ENCODE measurements at regions not wholly inside any gene's neighbourhood (a gene's known extent, or its start where the extent isn't known, plus 50 kb on each side); places are given as distances from the start of the nearest gene placed in this dataset.

GRCh38 chr20:48416002-48416401, 411.8 kb downstream of the PREX1 start:
- Mint-ChIP-seq H3K9me3 (no peaks in the 10 kb centered on the region), H3K4me1 (ENCODE audit: low read depth) (no peaks in the 10 kb centered on the region), H3K36me3 (no peaks in the 10 kb centered on the region), H3K27me3 (peaks cover 9% of the 10 kb centered on the region), H3K4me3 (no peak overlapping the region), H3K27ac (no peak overlapping the region)
- POLR2A ChIA-PET, result interaction anchor here (0.9 kb wide), 1 partner anchor 9 kb away, joined by 3 read pairs; no protein-coding TSS in a partner anchor
- CTCF ChIA-PET, result no interaction called here
- no peak for DNase-seq
- intact Hi-C loops (cut with micrococcal nuclease), result no loop called here

GRCh38 chr20:48414786-48415185, 413.0 kb downstream of the PREX1 start:
- Mint-ChIP-seq H3K9me3 (no peaks in the 10 kb centered on the region), H3K4me3 (no peak overlapping the region), H3K27me3 (peaks cover 4% of the 10 kb centered on the region), H3K36me3 (no peaks in the 10 kb centered on the region), H3K4me1 (ENCODE audit: low read depth) (no peaks in the 10 kb centered on the region), H3K27ac (no peak overlapping the region)
- ChIA-PET CTCF (no interaction called here), POLR2A (no interaction called here)
- intact Hi-C loops (cut with micrococcal nuclease), result no loop called here
- DNase-seq, result no peak

DNA sequence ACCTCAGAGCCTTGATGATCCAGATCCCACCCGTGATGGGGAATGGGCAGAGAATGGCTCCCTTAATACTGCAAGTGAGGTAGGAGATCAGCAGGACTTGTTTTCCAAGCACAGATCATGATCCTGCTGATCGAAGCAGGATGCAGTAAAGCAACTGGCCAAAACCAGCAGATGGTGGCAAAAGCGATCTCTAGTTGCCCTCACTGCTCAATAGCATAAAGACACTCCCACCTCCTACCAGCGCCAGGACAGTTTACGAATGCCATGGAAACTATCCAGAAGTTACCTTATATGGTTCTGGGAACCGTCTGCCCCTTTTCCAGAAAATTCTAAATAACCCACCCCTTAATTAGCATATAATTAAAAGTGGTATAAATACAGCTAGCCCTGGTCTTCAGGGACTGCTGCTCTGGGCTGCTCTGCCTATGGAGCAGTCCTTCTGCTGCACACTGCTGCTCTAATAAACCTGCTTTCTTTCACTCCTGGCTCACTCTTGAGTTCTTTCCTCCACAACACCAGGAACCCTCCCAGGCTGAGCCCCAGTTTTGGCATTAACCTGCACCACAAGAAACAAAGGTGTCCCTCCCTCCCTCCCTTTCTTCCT, 415.8 kb downstream of the PREX1 start:
- Mint-ChIP-seq H3K4me1 (ENCODE audit: low read depth) (no peaks in the 10 kb centered on the region), H3K36me3 (no peaks in the 10 kb centered on the region), H3K9me3 (no peaks in the 10 kb centered on the region), H3K4me3 (no peak overlapping the region), H3K27me3 (peaks cover 5% of the 10 kb centered on the region), H3K27ac (no peak overlapping the region)
- no peak for DNase-seq
- intact Hi-C loops (cut with micrococcal nuclease), result no loop called here
- CTCF ChIA-PET, result no interaction called here
- POLR2A ChIA-PET, result no interaction called here

DNA sequence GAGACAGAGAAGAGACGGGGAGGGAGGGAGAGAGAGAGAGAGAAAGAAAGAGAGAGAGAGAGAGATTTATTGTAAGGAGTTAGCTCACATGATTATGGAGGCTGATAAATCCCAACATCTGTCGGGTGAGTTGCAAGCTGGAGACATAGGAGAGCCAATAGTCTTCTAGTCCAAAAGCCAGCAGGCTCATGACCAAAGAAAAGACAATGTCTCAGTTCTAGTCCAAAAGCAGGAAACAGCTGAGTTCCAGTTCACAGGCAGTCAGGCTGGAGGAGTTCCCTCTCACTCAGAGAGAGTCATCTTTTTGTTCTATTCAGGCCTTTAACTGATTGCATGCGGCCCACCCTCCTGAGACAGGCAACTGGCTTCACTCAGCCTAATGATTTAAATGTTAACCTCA, 416.6 kb downstream of the PREX1 start:
- Mint-ChIP-seq H3K4me1 (ENCODE audit: low read depth) (no peaks in the 10 kb centered on the region), H3K27ac (no peak overlapping the region), H3K36me3 (no peaks in the 10 kb centered on the region), H3K9me3 (no peaks in the 10 kb centered on the region), H3K27me3 (peaks cover 7% of the 10 kb centered on the region), H3K4me3 (no peak overlapping the region)
- intact Hi-C loops (cut with micrococcal nuclease), result no loop called here
- ChIA-PET CTCF (no interaction called here), POLR2A (no interaction called here)
- no peak for DNase-seq

GRCh38 chr20:48409055-48409615, 418.7 kb downstream of the PREX1 start:
- H3K9me3 Mint-ChIP-seq, result no peaks in the 10 kb centered on the region
- H3K36me3 Mint-ChIP-seq, result no peaks in the 10 kb centered on the region
- DNase-seq, result no peak
- POLR2A ChIA-PET, result no interaction called here
- no peak overlapping the region for H3K4me3 Mint-ChIP-seq
- H3K4me1 Mint-ChIP-seq (ENCODE audit: low read depth), result no peaks in the 10 kb centered on the region
- H3K27me3 Mint-ChIP-seq, result peaks cover 13% of the 10 kb centered on the region
- intact Hi-C loops (cut with micrococcal nuclease), result no loop called here
- CTCF ChIA-PET, result no interaction called here
- no peak overlapping the region for H3K27ac Mint-ChIP-seq

- ChIA-PET POLR2A (no interaction called here), CTCF (interaction anchor here (0.9 kb wide), 1 partner anchor 213 kb away, joined by 3 read pairs; no protein-coding TSS in a partner anchor)
- peaks cover 14% of the 10 kb centered on the region for H3K27me3 Mint-ChIP-seq
- H3K4me1 Mint-ChIP-seq (ENCODE audit: low read depth), result no peaks in the 10 kb centered on the region
- no peaks in the 10 kb centered on the region for H3K36me3 Mint-ChIP-seq
- intact Hi-C loops (cut with micrococcal nuclease), result no loop called here
- H3K9me3 Mint-ChIP-seq, result no peaks in the 10 kb centered on the region
- no peak overlapping the region for H3K27ac Mint-ChIP-seq
- DNase-seq, result no peak
- H3K4me3 Mint-ChIP-seq, result no peak overlapping the region
Observed at GRCh38 chr20:48407710-48408109, 420.1 kb downstream of the PREX1 start.

GRCh38 chr20:48406912-48407340, 420.9 kb downstream of the PREX1 start:
- DNase-seq, result no peak
- POLR2A ChIA-PET, result no interaction called here
- H3K4me1 Mint-ChIP-seq (ENCODE audit: low read depth), result no peaks in the 10 kb centered on the region
- no peak overlapping the region for H3K27ac Mint-ChIP-seq
- no peak overlapping the region for H3K4me3 Mint-ChIP-seq
- no peaks in the 10 kb centered on the region for H3K9me3 Mint-ChIP-seq
- peaks cover 16% of the 10 kb centered on the region for H3K27me3 Mint-ChIP-seq
- intact Hi-C loops (cut with micrococcal nuclease), result no loop called here
- CTCF ChIA-PET, result interaction anchor here (0.9 kb wide), 1 partner anchor 213 kb away, joined by 3 read pairs; no protein-coding TSS in a partner anchor
- no peaks in the 10 kb centered on the region for H3K36me3 Mint-ChIP-seq

- intact Hi-C loops (cut with micrococcal nuclease), result no loop called here
- DNase-seq, result peak; percentile 49
- no peak overlapping the region for H3K27ac Mint-ChIP-seq
- H3K4me1 Mint-ChIP-seq (ENCODE audit: low read depth), result no peaks in the 10 kb centered on the region
- no peaks in the 10 kb centered on the region for H3K9me3 Mint-ChIP-seq
- H3K27me3 Mint-ChIP-seq, result peaks cover 16% of the 10 kb centered on the region
- CTCF ChIA-PET, result no interaction called here
- H3K36me3 Mint-ChIP-seq, result no peaks in the 10 kb centered on the region
- POLR2A ChIA-PET, result no interaction called here
- no peak overlapping the region for H3K4me3 Mint-ChIP-seq
Observed at GRCh38 chr20:48406498-48406897, 421.3 kb downstream of the PREX1 start.

- ChIA-PET POLR2A (no interaction called here), CTCF (no interaction called here)
- Mint-ChIP-seq H3K27ac (no peak overlapping the region), H3K36me3 (no peaks in the 10 kb centered on the region), H3K4me3 (no peak overlapping the region), H3K27me3 (peaks cover 16% of the 10 kb centered on the region), H3K4me1 (ENCODE audit: low read depth) (no peaks in the 10 kb centered on the region), H3K9me3 (no peaks in the 10 kb centered on the region)
- intact Hi-C loops (cut with micrococcal nuclease), result no loop called here
- no peak for DNase-seq
Observed at GRCh38 chr20:48405909-48406308, 421.9 kb downstream of the PREX1 start.

DNA sequence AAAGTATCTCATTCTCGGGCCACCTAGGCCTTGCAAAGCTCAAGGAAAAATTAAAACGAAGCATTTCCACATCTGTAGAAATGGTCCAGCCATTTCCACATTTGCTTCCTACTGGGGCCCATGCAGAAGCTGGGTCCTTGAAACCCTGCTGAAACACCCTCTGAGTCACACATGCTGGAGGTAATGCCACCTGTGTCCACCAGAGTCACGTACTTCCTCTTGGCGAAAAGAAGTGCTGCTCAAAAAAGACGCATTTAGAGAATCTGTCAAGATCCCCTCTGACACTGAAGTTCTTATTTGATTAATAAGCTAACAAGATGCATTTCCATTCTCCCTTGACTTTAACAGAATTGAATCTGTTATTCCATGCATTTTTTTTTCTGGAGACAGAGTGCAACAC, 423.2 kb downstream of the PREX1 start:
- ChIA-PET POLR2A (no interaction called here), CTCF (no interaction called here)
- Mint-ChIP-seq H3K36me3 (no peaks in the 10 kb centered on the region), H3K4me3 (no peak overlapping the region), H3K4me1 (ENCODE audit: low read depth) (no peaks in the 10 kb centered on the region), H3K9me3 (no peaks in the 10 kb centered on the region), H3K27me3 (peaks cover 16% of the 10 kb centered on the region), H3K27ac (no peak overlapping the region)
- intact Hi-C loops (cut with micrococcal nuclease), result no loop called here
- DNase-seq, result no peak

GRCh38 chr20:48403167-48403761, 424.5 kb downstream of the PREX1 start:
- Mint-ChIP-seq H3K27me3 (peaks cover 14% of the 10 kb centered on the region), H3K27ac (no peak overlapping the region), H3K9me3 (no peaks in the 10 kb centered on the region), H3K36me3 (no peaks in the 10 kb centered on the region), H3K4me3 (no peak overlapping the region), H3K4me1 (ENCODE audit: low read depth) (no peaks in the 10 kb centered on the region)
- DNase-seq, result no peak
- ChIA-PET CTCF (interaction anchor here (0.6 to 1.3 kb wide), 2 partner anchors 72 to 217 kb away, joined by 3 to 5 read pairs; no protein-coding TSS in a partner anchor), POLR2A (no interaction called here)
- intact Hi-C loops (cut with micrococcal nuclease), result no loop called here

DNA sequence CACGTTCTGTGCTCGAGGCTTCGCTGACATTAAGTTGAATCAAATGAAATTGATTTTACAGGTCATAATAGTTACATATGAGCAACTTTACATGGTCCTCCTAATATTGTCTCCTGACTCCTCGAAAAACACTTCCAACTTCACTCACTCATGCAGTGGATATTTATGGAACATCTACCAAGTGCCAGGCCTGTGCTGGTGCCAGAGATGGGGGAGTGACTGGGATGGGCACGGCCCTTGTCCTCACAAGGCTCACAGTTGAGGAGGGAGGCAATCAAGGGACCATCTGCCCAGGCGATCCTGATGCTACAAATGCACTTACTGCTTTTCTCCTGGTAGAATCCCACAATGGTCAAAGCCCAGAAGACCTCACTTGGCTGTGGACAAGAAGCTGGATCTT, 426.4 kb downstream of the PREX1 start:
- no peaks in the 10 kb centered on the region for H3K4me1 Mint-ChIP-seq (ENCODE audit: low read depth)
- no peaks in the 10 kb centered on the region for H3K9me3 Mint-ChIP-seq
- ChIA-PET CTCF (no interaction called here), POLR2A (no interaction called here)
- intact Hi-C loops (cut with micrococcal nuclease), result no loop called here
- H3K4me3 Mint-ChIP-seq, result no peak overlapping the region
- DNase-seq, result no peak
- H3K27ac Mint-ChIP-seq, result no peak overlapping the region
- peaks cover 13% of the 10 kb centered on the region for H3K27me3 Mint-ChIP-seq
- no peaks in the 10 kb centered on the region for H3K36me3 Mint-ChIP-seq

GRCh38 chr20:48400009-48400408, 427.8 kb downstream of the PREX1 start:
- CTCF ChIA-PET, result no interaction called here
- Mint-ChIP-seq H3K9me3 (no peaks in the 10 kb centered on the region), H3K36me3 (no peaks in the 10 kb centered on the region), H3K27ac (no peak overlapping the region), H3K4me3 (no peak overlapping the region), H3K27me3 (peaks cover 14% of the 10 kb centered on the region), H3K4me1 (ENCODE audit: low read depth) (no peaks in the 10 kb centered on the region)
- no peak for DNase-seq
- POLR2A ChIA-PET, result no interaction called here
- intact Hi-C loops (cut with micrococcal nuclease), result no loop called here

Data from activated CD4-positive, alpha-beta memory T cell treated with anti-CD3 and anti-CD28 coated beads for 36 hours (primary cell).